Gastrocnemius medialis (tissue), 4 donors: ENCODE measurements at regions not wholly inside any gene's neighbourhood (a gene's known extent, or its start where the extent isn't known, plus 50 kb on each side); places are given as distances from the start of the nearest gene placed in this dataset.

ENCODE experiments used
- ATAC-seq, 2 donors: fragments of 150-250 bp; one replicate each; pipeline ENCODE4 v1.9.1; 2016
- DNase-seq, 2 donors: peaks; one replicate each; pipeline ENCODE4 v3.0.0-alpha.2; 2019
- H3K27ac ChIP-seq, 4 donors: fragments of 200-600 bp; sonication (generic); 1 replicate in 1 of 4; 2 replicates in 3 of 4; pipeline ENCODE4 v1.5.1; 2016 to 2018; ENCODE audit warnings: mild to moderate bottlenecking in 2 of 4, moderate library complexity in 1 of 4
- H3K27me3 ChIP-seq, 3 donors: fragments of 200-600 bp; sonication (generic) in 2 of 3; 1 replicate in 1 of 3; 2 replicates in 2 of 3; pipeline versions ENCODE4 v1.5.1 to v1.6.0; 2016 to 2019; ENCODE audit warnings: mild to moderate bottlenecking in 1 of 3, moderate library complexity in 1 of 3
- H3K36me3 ChIP-seq, 2 donors: fragments of 200-600 bp; sonication (generic) in 1 of 2; one replicate each; pipeline ENCODE4 v1.5.1; 2017 to 2018
- H3K4me1 ChIP-seq, 2 donors: fragments of 200-600 bp; sonication (generic) in 1 of 2; one replicate each; pipeline ENCODE4 v1.5.1; 2016 to 2017; ENCODE audit warnings: mild to moderate bottlenecking in 2 of 2
- H3K4me3 ChIP-seq, 4 donors: fragments of 200-600 bp; sonication (generic) in 3 of 4; 1 replicate in 1 of 4; 2 replicates in 3 of 4; pipeline ENCODE4 v1.5.1; 2016 to 2019; ENCODE audit warnings: mild to moderate bottlenecking in 2 of 4
- H3K9me3 ChIP-seq, 3 donors: fragments of 200-600 bp; sonication (generic) in 2 of 3; 1 replicate in 1 of 3; 2 replicates in 2 of 3; pipeline ENCODE4 v1.5.1; 2016 to 2019
- CTCF ChIP-seq, 5 experiments: fragments of 450-650 bp in 3 of 5; fragments of 200-600 bp in 2 of 5; sonication (generic) in 2 of 5; IDR thresholded peaks in 4 of 5; conservative IDR thresholded peaks in 1 of 5; 1 replicate in 4 of 5; 2 replicates in 1 of 5; pipeline ENCODE4 v1.5.1; 2016 to 2019; ENCODE audit warnings: antibody characterized with exemption in 5 of 5, mild to moderate bottlenecking in 3 of 5, moderate library complexity in 3 of 5
- POLR2A ChIP-seq, 2 donors: fragments of 450-650 bp; IDR thresholded peaks; one replicate each; pipeline ENCODE4 v1.6.1; 2017; ENCODE audit warnings: antibody characterized with exemption in 2 of 2, mild to moderate bottlenecking in 2 of 2, moderate library complexity in 2 of 2
- in situ Hi-C, 4 donors: fragments of 200-750 bp; cut with MboI; loops; one replicate each; pipeline versions ENCODE4 v1.15.0 to v1.8.0; 2017; ENCODE audit warnings: low sequenced_read_pairs in 4 of 4
- intact Hi-C: fragments of 100-400 bp; cut with DNase I; formaldehyde crosslinking; loops from one replicate; pipeline ENCODE4 v1.15.1; 2023; ENCODE audit warnings: low total_unique reads

- intact Hi-C loops, result no loop called here
- TF ChIP-seq CTCF (IDR thresholded peaks at IDR 0.05 in 4 of 5, conservative IDR thresholded peaks at IDR 0.05 in 1 of 5) (no peak), POLR2A (IDR thresholded peaks at IDR 0.05) (no peak)
- Histone ChIP-seq H3K27ac (no peak overlapping the region), H3K4me1 (no peaks in the 10 kb centered on the region), H3K27me3 (no peaks in the 10 kb centered on the region), H3K4me3 (no peak overlapping the region), H3K36me3 (no peaks in the 10 kb centered on the region), H3K9me3 (no peaks in the 10 kb centered on the region)
- in situ Hi-C loops, result loop anchor here in 1 of 4 donors (25.0 kb wide), 1 partner anchor 226 kb away; no protein-coding TSS in a partner anchor
- no peak for DNase-seq
- ATAC-seq, result no peak
These were observed 464.7 kb upstream of the C9orf72 start for GRCh38 chr9:28037968-28038367.

DNA sequence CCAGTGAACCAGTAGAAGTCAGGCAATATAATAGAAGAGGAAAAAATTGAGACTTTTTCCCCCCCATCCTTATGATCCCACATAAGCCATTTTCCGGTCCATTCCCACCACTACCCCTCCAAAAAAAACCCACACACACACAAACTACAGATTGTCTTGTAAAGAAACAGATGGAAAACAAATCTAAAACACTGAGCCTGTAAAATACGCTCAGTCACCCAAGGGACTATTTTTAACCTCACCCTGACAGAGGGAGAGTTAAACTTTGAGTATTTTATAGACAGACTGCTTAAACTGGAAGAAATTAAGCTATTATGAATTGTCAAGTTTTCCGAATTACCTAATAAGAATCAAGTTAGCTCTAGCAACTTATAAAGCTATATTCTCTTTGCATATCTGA, 471.8 kb upstream of the C9orf72 start:
- in situ Hi-C loops, result loop anchor here in 1 of 4 donors (25.0 kb wide), 1 partner anchor 233 kb away; no protein-coding TSS in a partner anchor
- H3K4me3 ChIP-seq, result no peak overlapping the region
- ATAC-seq, result no peak
- H3K4me1 ChIP-seq, result no peaks in the 10 kb centered on the region
- H3K27me3 ChIP-seq, result no peaks in the 10 kb centered on the region
- intact Hi-C loops, result no loop called here
- no peaks in the 10 kb centered on the region for H3K9me3 ChIP-seq
- no peak overlapping the region for H3K27ac ChIP-seq
- TF ChIP-seq POLR2A (IDR thresholded peaks at IDR 0.05), result no peak
- TF ChIP-seq CTCF (IDR thresholded peaks at IDR 0.05 in 4 of 5, conservative IDR thresholded peaks at IDR 0.05 in 1 of 5), result no peak
- H3K36me3 ChIP-seq, result no peaks in the 10 kb centered on the region
- no peak for DNase-seq

- no peak for DNase-seq
- Histone ChIP-seq H3K36me3 (no peaks in the 10 kb centered on the region), H3K27ac (no peak overlapping the region), H3K9me3 (no peaks in the 10 kb centered on the region), H3K27me3 (no peaks in the 10 kb centered on the region), H3K4me3 (no peak overlapping the region), H3K4me1 (no peaks in the 10 kb centered on the region)
- in situ Hi-C loops, result loop anchor here in 1 of 4 donors (25.0 kb wide), 1 partner anchor 338 kb away; no protein-coding TSS in a partner anchor
- no peak for ATAC-seq
- no peak for TF ChIP-seq CTCF (IDR thresholded peaks at IDR 0.05 in 4 of 5, conservative IDR thresholded peaks at IDR 0.05 in 1 of 5)
- no peak for TF ChIP-seq POLR2A (IDR thresholded peaks at IDR 0.05)
- intact Hi-C loops, result no loop called here
These were observed 476.8 kb upstream of the C9orf72 start for GRCh38 chr9:28050046-28050445.

- ATAC-seq, result no peak
- Histone ChIP-seq H3K4me3 (no peak overlapping the region), H3K27ac (no peak overlapping the region), H3K36me3 (no peaks in the 10 kb centered on the region), H3K4me1 (no peaks in the 10 kb centered on the region), H3K9me3 (no peaks in the 10 kb centered on the region), H3K27me3 (no peaks in the 10 kb centered on the region)
- TF ChIP-seq CTCF (IDR thresholded peaks at IDR 0.05 in 4 of 5, conservative IDR thresholded peaks at IDR 0.05 in 1 of 5) (no peak), POLR2A (IDR thresholded peaks at IDR 0.05) (no peak)
- intact Hi-C loops (no loop called here), in situ Hi-C loops (loop anchor here in 1 of 4 donors (25.0 kb wide), 1 partner anchor 339 kb away; no protein-coding TSS in a partner anchor)
- DNase-seq, result no peak
These were observed 477.7 kb upstream of the C9orf72 start for GRCh38 chr9:28050941-28051340.
